ENCODE measurements at regions not wholly inside any gene's neighbourhood (a gene's known extent, or its start where the extent isn't known, plus 50 kb on each side); places are given as distances from the start of the nearest gene placed in this dataset.
"Not testable (repeated sequence)": the region's sequence is repeated elsewhere in the genome, so short reads cannot be mapped to it uniquely, and the experiment has no call there.

GRCh38 chr5:103842936-103843335, 280.3 kb upstream of the NUDT12 start:
- no peak for DNase-seq

- no peak for DNase-seq
These were observed 278.0 kb upstream of the NUDT12 start for GRCh38 chr5:103840600-103840999.

DNA sequence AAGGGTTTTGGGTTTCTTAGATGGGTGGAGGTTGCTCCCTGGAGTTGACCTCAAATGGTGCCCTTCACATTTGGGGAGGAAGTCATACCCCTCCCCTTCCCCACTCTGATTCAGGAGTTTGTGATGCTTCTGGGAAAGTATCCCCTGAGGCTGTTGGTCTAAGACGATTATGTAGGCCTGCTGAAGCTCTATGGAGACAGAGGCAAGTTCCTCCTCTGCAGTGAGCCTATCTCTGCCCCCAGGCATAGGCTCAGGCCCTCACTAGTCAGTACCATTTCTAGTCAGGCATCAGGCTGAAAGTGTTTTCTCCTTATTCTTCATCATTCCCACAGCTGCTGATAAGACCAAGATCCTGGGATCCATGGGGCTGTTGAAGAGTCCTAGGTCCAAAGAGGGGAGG, 271.6 kb upstream of the NUDT12 start:
- no peak for DNase-seq

GRCh38 chr5:103829585-103829984, 267.0 kb upstream of the NUDT12 start:
- DNase-seq: no peak

DNA sequence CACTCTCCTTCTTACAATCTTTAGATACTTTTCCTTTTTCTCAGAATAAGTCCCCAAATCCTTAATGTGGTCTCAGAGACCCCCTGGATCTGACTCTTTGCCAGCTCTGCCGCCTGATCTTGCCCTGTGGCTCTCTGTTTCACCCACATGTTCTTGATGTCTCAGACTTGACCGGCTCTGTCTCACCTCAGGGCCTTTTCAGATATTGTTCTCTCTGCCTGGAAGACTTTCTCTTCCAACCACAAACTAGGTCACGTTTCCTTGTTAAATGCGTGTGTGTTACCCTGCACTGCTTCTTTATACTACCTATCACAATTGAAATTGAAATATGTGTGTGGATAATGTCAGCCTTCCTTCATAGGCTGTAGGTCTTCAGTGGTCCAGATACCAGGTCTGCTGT, 265.4 kb upstream of the NUDT12 start:
- DNase-seq: no peak

GRCh38 chr5:103821361-103821760, 258.8 kb upstream of the NUDT12 start:
- no peak for DNase-seq

- DNase-seq: peak; percentile 5
These were observed 246.0 kb upstream of the NUDT12 start for GRCh38 chr5:103808464-103809106.

DNA sequence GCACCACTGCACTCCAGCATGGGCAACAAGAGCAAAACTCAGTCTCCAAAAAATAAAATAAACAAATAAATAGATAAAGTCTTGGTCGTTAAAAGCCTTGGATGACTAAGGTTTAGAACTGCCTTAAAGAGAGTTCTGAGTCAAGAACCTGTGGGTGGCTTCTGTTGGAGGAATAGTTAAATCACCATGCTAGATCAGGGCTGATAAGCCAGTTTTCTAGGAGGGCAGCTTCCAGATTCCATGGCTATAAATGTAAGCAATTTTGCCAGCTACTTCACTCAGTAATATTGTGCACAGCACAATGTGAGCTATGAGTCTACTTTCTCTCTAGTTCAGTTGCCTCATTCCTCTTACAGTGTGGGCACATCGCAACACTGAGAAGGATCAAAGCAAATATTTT, 242.1 kb upstream of the NUDT12 start:
- DNase-seq: no peak

DNA sequence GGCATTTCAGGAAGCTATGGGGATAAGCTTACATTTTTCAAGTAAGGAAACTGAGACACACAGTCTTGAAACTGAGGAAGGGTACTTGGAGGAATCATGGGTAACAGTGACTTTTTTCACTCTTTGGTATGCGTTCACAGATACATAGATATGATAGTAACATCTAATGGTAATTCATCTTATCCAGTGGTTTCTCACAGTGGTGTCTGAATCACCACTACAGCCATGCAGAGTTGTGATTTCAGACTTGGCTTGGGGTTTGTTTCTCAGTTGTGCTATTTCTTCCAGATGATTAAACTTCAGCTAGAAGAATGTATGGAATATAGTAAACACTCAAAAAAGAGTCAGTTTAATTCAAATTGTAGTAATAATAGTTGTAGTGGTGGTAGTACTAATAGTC, 239.1 kb upstream of the NUDT12 start:
- no peak for DNase-seq

GRCh38 chr5:103800741-103801495, 238.3 kb upstream of the NUDT12 start:
- no peak for DNase-seq

DNA sequence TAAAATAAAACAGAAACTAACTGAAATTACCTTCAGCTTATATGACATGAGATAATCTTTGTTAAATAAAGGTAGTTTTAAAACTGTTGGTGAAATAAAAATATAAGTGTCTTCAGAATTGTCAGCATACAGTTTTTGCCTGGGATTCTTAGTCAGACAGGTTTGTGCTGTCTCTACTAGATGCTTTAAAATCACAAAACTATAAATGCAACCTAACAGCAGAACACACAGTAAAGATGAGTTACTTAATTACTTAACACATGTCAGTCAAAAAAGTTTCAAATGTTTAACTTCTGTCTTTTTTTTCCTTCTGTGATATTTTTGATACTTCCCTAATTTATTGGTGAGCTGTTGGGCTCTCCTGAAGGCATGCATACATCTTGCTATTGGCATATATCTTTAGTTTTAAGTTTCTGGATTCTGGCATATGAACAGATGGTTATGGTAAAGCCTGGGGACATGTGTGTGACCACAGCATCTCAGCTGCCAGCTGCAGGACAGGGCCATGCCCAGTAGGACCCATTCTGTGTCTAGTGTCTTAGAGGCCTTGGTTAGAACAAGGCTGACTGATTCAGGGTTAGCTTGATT, 231.1 kb upstream of the NUDT12 start:
- DNase-seq: no peak

- no peak for DNase-seq
These were observed 223.0 kb upstream of the NUDT12 start for GRCh38 chr5:103785569-103785968.

DNA sequence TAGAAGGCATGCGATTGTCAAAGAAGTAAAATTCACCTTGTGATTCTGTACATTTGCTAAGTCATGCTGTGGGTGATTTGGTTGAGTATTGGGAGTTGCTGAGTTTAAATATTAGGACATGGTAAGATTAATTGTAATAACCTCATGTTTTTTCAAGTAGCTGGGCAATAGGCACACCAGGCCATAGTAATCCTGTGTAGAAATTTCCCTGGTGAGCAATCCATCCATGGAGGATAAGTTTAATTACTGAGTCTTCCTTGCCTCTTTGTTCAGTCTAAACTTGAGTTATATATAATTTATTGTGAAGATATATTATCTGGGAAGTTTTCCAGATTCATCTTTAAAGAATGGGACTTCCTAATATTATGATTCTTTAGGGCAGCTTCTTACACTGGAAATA, 221.1 kb upstream of the NUDT12 start:
- no peak for DNase-seq

GRCh38 chr5:103780794-103781193, 218.2 kb upstream of the NUDT12 start:
- no peak for DNase-seq

DNA sequence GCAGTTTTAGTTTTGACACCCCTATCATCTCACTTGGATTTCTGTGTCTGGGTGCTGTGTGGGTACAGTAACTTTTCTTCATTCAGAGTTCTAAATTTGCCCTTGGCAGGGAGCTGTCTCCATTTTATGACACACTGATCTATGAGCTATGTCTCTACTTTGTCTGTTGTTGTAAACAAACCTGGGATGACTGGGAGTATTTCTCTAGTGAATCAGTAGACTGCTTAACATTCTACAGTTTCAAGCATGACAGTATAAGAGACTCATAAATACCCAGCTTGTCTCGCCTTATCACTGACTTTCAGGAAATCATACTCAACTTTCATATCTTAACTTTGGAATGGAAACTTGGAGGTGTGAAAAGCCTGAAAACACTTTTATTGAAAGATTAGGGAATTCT, 212.1 kb upstream of the NUDT12 start:
- DNase-seq: no peak

GRCh38 chr5:103772248-103772647, 209.7 kb upstream of the NUDT12 start:
- DNase-seq: no peak

DNA sequence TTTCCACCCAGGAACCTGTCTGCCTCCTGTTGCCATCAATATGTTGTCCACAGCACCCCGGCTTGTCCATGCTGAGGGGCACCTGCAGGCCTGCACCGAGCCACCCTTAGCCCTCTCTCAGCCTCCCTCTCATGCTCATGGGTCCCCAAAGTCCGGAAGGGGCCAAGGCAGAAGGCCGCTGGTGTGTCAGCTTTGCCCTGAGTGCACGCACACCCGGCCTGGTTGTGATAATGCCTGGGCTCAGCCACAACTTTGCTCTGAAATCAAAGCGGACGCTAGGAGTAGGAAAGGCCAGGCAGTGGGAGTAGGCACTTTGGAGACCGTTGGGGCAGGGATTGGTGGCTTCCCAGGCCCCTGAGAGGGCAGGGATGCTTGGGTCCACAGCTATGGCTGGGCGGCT, 201.8 kb upstream of the NUDT12 start:
- DNase-seq: no peak

GRCh38 chr5:103758996-103759395, 196.4 kb upstream of the NUDT12 start:
- DNase-seq: no peak

DNA sequence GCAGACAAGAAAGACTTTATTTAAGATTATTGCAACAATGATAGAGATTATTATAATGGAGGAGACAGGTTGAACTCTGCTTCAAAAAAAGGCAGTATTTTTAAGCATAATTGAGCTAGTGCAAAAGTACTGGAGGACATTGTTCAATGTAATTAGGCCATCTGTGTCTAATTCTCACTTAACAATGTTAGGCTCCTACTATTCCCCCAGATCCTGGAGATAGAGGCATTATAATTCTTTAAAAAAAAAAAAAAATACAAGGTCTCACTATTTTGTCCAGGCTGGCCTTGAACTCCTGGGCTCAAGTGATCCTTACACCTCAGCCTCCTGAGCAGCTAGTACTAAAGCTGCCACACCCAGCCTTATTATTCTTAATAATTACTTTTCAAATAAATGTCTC, 193.4 kb upstream of the NUDT12 start:
- DNase-seq: no peak

DNA sequence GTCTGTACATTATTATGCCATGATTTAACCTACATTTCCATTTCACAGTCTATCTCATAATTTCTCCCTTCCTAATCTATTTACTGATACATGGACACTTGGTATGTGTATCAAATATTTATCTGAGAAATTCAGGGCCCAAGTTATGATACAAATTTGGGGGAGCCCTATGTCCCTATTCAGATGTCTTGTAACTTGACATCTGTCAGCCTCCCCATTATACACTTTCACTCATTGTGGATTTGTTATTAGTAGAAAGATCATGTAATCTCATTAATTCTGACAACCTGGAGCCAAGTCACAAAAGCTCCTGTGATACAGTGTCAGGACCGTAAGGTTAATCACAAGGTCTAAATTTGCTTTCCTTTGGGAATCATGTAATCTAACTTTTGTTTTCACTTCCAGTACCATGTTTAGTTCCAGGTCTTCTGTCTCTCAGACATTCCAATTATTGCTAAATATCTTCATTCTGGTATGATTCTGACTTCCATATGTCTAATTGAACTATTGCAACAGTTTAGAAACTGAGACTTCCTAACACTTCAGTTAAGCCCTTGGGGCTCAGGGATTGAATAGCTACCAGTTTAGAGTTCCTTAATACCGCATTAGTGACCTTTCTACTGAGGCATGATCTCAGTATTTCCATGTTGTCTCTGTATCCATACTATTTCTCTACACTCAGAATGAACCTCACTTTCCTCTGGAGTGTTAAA, 182.9 kb upstream of the NUDT12 start:
- no peak for DNase-seq

GRCh38 chr5:103744159-103744558, 181.6 kb upstream of the NUDT12 start:
- DNase-seq: no peak

- DNase-seq: no peak
These were observed 180.8 kb upstream of the NUDT12 start for GRCh38 chr5:103743421-103743820.

DNA sequence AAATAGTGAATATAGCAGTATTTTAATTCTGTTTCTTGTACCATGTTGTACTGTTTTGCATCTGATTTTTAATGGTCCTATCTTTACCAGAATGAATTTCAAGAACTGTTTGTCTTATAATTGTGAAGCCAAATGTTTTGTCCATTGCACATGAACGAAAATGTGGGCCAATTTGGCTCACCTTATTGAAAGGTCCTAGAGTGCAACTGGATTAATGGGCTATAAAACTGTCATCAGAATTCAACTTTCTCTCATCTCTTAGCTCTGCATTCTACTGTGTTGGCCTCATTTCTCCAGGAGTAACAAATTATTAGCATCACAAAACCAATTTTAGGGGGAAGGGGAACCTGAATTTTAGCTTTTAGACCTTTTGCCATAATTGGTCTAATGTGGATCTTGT, 179.4 kb upstream of the NUDT12 start:
- no peak for DNase-seq

GRCh38 chr5:103736343-103736742, 173.8 kb upstream of the NUDT12 start:
- DNase-seq: not testable (repeated sequence)

All from activated CD4-positive, alpha-beta T cell treated with anti-CD3 and anti-CD28 coated beads, Interleukin-2, amount 50 U/mL, for 16 hours (primary cell).